ENCODE measurements at regions not wholly inside any gene's neighbourhood (a gene's known extent, or its start where the extent isn't known, plus 50 kb on each side); places are given as distances from the start of the nearest gene placed in this dataset.

- TF ChIP-seq, protein P1, sequence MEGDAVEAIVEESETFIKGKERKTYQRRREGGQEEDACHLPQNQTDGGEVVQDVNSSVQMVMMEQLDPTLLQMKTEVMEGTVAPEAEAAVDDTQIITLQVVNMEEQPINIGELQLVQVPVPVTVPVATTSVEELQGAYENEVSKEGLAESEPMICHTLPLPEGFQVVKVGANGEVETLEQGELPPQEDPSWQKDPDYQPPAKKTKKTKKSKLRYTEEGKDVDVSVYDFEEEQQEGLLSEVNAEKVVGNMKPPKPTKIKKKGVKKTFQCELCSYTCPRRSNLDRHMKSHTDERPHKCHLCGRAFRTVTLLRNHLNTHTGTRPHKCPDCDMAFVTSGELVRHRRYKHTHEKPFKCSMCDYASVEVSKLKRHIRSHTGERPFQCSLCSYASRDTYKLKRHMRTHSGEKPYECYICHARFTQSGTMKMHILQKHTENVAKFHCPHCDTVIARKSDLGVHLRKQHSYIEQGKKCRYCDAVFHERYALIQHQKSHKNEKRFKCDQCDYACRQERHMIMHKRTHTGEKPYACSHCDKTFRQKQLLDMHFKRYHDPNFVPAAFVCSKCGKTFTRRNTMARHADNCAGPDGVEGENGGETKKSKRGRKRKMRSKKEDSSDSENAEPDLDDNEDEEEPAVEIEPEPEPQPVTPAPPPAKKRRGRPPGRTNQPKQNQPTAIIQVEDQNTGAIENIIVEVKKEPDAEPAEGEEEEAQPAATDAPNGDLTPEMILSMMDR (IDR thresholded peaks at IDR 0.05), result no peak
- no peak for ATAC-seq (ENCODE audit: low read depth)
- ChIA-PET CTCF (interaction anchor here (0.6 kb wide), 1 partner anchor 17 kb away, joined by 3 read pairs; no protein-coding TSS in a partner anchor), POLR2A (no interaction called here)
- H3K27me3 Mint-ChIP-seq, result no peaks in the 10 kb centered on the region
- no peak for DNase-seq
- no peaks in the 10 kb centered on the region for H3K4me1 Mint-ChIP-seq
- H3K36me3 Mint-ChIP-seq (ENCODE audit: low read depth), result no peaks in the 10 kb centered on the region
- no peak overlapping the region for H3K4me3 Mint-ChIP-seq
- intact Hi-C loops (cut with micrococcal nuclease), result no loop called here
- no peaks in the 10 kb centered on the region for H3K9me3 Mint-ChIP-seq
- H3K27ac Mint-ChIP-seq, result no peak overlapping the region
Measured at GRCh38 chr6:113529196-113529595, 327.9 kb upstream of the MARCKS start.

GRCh38 chr6:113529879-113530278, 327.3 kb upstream of the MARCKS start:
- Mint-ChIP-seq H3K27me3 (no peaks in the 10 kb centered on the region), H3K36me3 (ENCODE audit: low read depth) (no peaks in the 10 kb centered on the region), H3K4me1 (no peaks in the 10 kb centered on the region), H3K4me3 (no peak overlapping the region), H3K9me3 (no peaks in the 10 kb centered on the region), H3K27ac (no peak overlapping the region)
- POLR2A ChIA-PET, result no interaction called here
- CTCF ChIA-PET, result interaction anchor here (0.6 to 0.7 kb wide), 2 partner anchors 17 to 329 kb away, joined by 3 read pairs; no protein-coding TSS in a partner anchor
- intact Hi-C loops (cut with micrococcal nuclease), result no loop called here
- ATAC-seq (ENCODE audit: low read depth) (no peak), DNase-seq (no peak)
- TF ChIP-seq, protein P1 (IDR thresholded peaks at IDR 0.05), result no peak

GRCh38 chr6:113530769-113531168, 326.4 kb upstream of the MARCKS start:
- DNase-seq, result no peak
- no peaks in the 10 kb centered on the region for H3K9me3 Mint-ChIP-seq
- POLR2A ChIA-PET, result no interaction called here
- no peak for ATAC-seq (ENCODE audit: low read depth)
- intact Hi-C loops (cut with micrococcal nuclease), result no loop called here
- H3K4me1 Mint-ChIP-seq, result no peaks in the 10 kb centered on the region
- no peak overlapping the region for H3K4me3 Mint-ChIP-seq
- H3K36me3 Mint-ChIP-seq (ENCODE audit: low read depth), result no peaks in the 10 kb centered on the region
- CTCF ChIA-PET, result interaction anchor here (0.7 kb wide), 1 partner anchor 328 kb away, joined by 3 read pairs; no protein-coding TSS in a partner anchor
- TF ChIP-seq, protein P1 (IDR thresholded peaks at IDR 0.05), result no peak
- no peaks in the 10 kb centered on the region for H3K27me3 Mint-ChIP-seq
- no peak overlapping the region for H3K27ac Mint-ChIP-seq

DNA sequence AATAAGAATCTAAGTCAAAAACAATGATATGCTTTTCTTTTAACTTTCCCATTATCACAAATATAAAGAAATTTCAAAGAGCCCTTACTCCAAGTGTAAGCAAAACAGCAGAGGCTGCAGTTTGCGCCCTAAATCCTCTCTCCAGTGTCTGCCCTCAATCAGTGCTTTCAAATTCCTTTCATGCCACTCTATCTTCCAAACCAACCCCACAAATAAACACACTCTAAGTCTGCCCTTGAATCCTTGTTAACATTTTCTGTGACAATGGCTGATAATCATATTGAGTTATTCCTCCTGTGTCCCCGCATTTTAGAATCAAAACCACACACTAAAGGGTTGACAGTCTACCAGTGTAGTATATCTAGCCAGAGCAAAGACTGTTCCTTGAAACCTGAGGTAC, 317.9 kb upstream of the MARCKS start:
- no peak for ATAC-seq (ENCODE audit: low read depth)
- ChIA-PET POLR2A (no interaction called here), CTCF (no interaction called here)
- Mint-ChIP-seq H3K4me3 (no peak overlapping the region), H3K36me3 (ENCODE audit: low read depth) (no peaks in the 10 kb centered on the region), H3K9me3 (no peaks in the 10 kb centered on the region), H3K4me1 (no peaks in the 10 kb centered on the region), H3K27ac (no peak overlapping the region), H3K27me3 (no peaks in the 10 kb centered on the region)
- DNase-seq, result no peak
- intact Hi-C loops (cut with micrococcal nuclease), result no loop called here
- TF ChIP-seq, protein P1 (IDR thresholded peaks at IDR 0.05), result no peak

DNA sequence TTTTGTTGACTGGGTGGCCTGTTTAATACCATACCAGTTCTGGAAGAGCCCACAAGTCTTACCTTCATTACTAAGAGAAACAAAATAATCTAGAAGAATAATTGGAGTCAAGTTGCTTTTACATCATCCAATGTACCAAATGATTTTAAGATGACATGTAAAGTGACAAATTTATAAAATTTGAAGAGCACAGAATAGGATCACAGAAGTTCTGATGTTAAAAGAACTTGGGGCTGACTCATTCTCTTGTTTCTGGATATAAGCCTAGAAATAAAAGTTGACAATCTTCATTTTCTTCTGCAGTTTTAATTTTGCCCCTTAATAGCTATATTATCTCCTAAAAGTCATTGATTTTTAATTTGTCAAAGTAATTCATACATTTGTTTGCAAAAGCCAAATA, 317.5 kb upstream of the MARCKS start:
- CTCF ChIA-PET, result no interaction called here
- intact Hi-C loops (cut with micrococcal nuclease), result no loop called here
- no peak for DNase-seq
- ATAC-seq (ENCODE audit: low read depth), result no peak
- H3K4me3 Mint-ChIP-seq, result no peak overlapping the region
- no peaks in the 10 kb centered on the region for H3K27me3 Mint-ChIP-seq
- no peaks in the 10 kb centered on the region for H3K36me3 Mint-ChIP-seq (ENCODE audit: low read depth)
- no peaks in the 10 kb centered on the region for H3K9me3 Mint-ChIP-seq
- TF ChIP-seq, protein P1 (IDR thresholded peaks at IDR 0.05), result no peak
- no peak overlapping the region for H3K27ac Mint-ChIP-seq
- no peaks in the 10 kb centered on the region for H3K4me1 Mint-ChIP-seq
- POLR2A ChIA-PET, result no interaction called here
